Daoy (cell line): ENCODE measurements at regions not wholly inside any gene's neighbourhood (a gene's known extent, or its start where the extent isn't known, plus 50 kb on each side); places are given as distances from the start of the nearest gene placed in this dataset.

Experiments used
- DNase-seq: peaks from one replicate; pipeline ENCODE4 v3.0.0-alpha.2; 2015; ENCODE audit warnings: low read depth

DNA sequence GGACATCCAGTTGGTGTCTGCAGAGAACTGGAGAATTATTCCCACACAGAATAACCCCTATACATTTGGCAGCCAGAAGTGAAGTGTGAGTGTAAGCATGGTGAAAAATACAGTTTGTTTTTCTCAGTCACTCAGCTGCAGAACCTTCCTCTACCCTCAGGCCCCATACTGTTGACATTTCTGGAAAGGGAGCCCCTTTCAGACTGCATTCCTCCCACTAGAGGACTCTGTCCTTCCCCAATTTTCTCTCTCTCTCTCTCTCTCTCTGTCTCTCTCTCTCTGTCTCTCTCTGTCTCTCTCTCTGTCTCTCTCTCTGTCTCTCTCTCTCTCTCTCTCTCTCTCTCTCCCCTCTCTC is 86.8 kb upstream of the STEAP1B start:
- peak; percentile 80 for DNase-seq

DNA sequence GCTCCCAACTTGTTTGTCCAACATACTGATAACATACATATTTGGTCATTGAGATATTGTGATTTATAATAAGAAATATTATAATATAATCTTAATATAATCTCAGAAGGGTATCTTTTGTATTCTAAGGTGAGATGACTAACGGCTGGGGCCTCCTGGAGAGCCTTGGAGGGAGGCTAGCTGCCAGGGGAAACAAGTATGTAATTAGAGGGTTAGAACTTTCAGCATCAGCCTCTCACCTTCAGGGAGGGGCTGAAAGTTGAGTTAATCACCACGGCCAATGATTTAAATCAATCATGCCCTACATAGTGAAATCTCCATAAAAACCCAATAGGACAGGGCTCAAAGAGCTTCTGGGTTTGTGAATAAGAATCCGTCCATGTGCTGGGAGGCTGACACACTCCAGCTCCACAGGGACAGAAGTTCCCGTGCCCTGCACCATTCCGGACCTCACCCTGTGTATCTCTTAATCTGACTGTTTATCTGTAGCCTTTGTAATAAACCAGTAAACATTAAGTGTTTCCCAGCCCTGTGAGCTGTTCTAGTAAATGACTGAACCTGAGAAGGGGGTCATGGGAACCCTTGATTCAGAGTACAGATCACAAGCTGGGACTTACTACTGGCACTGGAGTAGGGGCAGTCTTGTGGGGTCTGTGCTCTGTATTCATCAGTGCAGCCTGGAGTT is 86.3 kb upstream of the STEAP1B start:
- DNase-seq = peak; percentile 82

DNA sequence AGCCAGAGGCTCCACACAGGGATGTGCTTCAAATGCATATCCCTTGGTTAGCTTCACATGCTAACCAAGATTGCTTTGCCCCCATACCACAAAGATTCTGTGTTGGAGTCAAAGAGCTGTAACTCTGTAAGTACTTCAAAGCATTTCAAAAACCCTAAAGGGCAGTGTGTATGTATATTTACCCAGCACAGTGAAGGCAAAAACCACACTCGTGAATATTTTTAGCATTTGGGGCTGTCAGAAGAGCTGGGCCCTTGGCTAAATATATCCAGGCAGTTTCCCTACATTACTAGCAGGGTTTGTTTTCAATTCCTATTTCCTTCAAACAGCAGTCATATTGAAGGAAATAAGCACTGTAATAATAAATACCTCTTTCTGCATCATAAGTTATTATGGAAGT is 84.2 kb upstream of the STEAP1B start:
- DNase-seq = no peak

DNA sequence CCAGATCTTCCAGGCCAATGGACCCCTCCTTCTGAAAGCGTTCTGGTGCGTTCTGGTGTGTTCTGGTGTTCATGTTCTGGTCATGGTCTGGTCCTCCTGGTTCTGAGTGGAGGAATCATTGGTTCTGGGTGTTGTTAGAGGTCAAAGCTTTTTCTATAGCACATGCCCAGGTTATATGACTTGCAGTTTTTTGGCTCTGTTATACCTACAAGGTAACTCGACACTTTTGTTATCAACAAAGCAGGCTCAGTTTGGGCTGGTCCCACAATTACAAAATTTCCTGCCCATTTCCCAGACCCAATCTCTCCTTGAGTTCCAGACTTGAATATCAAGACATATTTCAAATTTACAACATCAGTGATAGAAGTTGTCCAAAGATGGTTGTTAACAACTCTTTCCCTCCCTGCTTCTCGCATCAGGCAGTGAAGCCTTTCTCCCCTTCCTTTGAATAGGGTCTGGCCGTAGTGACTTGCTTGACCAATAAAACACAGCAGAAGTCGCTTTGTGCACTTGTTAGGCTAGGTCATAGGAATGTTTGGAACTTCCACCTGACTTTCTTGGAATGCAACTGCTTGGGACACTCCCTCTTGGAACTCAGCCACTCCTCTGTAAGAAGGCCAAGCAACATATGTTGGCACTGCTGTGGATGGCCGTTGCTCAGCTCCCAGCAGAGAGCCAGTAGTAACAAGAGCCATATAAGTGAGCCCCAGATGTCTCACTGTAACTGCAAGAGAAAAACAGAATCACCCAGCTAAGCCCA is 83.1 kb upstream of the STEAP1B start:
- peak; percentile 95 for DNase-seq

DNA sequence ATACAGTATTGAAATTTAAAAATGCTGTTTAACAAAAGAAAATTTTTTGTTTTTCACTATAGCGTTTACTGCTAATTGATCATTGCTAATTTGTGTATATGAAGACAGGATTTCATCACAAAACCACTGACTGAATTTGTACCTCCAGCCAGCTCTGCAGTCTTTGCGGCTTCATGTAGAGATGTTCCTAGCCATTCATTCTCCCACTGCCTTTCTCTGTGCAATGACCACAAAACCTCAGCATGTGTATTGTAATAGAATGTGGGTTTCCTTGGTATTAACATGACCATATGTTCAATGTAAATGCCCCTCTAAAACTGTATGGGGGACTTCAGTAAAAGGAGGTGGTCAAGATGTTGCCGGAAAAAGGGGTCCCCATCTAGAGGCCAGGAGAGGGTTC is 81.1 kb upstream of the STEAP1B start:
- no peak for DNase-seq

DNA sequence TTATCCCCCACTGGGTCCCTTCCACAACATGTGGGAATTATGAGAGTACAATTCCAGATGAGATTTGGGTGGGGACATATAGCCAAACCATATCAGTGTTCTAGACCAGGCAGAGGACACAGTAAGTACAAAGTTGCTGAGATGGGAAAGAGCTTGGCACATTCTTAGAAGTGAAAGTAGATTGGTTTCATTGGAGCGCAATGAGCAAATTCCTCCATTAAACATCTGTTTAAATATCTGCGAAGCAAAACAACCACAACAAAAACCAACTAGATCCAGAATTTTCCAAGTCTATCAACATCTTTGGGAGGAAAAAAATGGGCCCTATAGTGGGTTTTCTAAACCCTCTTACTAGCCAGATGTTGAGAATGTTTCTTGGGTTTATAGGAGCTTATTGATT is 80.0 kb upstream of the STEAP1B start:
- DNase-seq = no peak

DNA sequence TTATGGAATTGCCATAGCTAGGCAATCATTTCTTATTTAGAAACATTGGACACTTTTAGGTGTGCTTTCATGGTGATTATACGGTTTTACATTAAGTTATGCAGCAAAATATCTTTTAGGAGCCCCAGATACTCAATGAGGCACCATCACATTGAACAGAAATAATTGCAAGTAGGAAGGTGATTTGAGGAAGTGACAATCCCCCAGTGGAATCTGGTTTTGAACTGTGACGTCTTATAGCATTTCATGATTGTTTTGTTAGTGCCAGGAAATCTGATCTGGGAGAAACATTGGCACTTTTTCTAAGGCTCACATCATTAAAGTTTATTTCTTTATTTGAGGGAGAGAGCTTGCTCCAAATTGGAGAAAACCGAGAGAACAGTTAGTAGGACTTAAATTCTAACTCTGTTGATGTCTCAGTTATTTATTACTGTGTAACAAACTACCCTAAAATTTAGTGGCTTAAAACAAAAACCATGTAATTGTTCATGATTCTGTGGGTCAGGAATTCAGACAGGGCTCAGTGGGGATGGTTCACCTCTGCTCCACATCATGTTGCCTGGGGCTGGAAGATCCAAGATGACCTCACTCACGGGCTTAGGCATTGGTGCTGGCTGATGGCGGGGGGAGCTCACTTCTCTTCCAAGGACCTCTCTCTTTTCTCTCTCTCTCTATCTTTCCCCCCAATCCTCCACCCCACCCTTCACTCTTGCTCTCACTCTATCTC is 78.2 kb upstream of the STEAP1B start:
- DNase-seq = peak; percentile 99

DNA sequence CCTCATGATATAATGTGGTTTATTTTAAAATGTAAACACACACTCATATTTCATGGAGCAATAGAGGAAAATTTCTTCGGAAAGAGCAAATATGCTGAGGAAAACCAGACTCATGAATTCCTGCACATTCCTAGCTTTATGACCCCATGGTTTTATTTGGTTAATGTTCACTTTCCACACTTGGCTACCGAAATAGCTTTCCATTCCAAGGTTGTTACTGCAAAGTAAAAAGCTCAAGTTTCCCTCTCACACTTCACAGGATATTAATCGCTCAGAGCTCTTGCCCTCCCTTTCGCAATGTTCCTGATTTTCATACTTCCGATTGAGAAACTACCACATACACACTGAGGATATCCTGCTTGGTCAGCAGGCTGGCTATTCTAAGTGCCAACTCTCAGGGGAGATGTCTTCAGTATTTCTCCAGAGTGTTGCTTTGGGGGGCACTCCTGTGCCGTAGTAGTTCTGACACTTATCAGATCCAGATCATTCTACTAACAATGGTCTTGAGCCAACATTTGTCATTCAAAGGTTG is 77.5 kb upstream of the STEAP1B start:
- peak; percentile 95 for DNase-seq

DNA sequence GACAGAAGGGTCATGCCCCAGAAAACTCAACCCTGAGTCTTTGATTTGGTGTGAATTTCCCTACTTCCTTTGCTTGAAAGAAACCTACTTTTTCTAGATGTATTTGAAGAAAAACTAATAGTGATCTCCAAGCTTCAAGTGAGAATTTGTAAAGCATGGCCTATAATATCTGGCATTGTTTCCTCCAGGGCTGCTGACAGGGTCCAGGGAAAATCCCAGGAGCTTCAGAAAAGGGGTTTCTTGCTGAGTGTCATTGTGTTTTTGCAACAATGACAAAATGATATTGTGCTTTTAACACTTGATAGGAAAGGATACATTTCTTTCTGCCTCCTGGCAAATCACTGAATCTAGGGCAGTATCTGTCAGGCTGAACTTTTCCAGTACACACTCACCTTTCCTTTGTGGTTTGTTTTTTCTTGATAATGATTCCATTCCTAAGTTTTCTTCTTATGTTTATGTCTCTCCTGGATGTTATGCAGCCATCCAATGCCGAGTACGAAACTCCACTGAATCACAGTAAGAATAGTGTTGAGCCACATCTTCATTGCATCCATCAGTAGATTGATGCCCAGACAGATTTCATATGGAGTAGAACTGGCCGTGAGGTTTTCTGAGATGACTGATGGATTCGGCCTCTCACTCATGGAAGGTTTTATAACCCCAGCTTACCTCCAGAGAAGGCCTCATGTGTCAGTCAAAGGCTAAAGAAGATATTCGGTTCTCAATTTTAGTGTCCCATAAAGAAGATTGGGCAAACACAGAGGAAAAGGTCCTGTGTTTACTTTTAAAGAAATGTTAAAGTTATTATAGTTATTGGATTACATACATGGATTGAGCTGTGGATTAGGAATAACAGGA is 76.9 kb upstream of the STEAP1B start:
- peak; percentile 60 for DNase-seq

DNA sequence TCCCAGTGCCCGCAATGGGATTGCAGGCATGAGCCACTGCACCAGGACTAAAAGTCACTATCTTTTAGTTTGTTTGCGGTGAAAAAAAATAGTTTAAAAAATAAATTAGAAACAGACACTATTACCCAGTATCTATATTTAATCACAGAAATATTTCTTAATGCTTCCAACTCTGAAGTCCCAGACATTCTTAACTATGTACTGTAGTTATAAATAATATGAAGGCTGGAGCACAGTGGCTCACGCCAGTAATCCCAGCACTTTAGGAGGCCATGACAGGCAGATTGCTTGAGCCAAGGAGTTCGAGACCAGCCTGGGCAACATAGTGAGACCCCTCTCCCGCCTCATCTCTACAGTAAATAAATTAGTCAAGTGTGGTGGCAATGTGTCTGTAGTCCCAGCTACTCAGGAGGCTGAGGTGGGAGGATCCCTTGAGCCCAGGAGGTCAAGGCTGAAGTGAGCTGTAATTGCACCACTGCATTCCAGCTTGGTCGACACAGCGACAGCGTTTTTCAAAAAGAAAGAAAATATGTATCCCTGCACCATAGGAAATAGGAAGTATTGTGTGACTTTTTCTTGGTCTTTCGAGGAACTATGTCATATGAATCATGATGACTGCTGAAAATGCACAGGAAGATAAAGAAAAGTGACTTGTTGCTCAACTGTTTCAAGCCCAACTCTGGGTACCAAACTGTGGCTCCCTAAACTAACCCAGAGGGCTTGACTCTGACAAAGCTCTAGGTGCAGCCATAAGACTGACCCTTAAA is 74.9 kb upstream of the STEAP1B start:
- DNase-seq = no peak

DNA sequence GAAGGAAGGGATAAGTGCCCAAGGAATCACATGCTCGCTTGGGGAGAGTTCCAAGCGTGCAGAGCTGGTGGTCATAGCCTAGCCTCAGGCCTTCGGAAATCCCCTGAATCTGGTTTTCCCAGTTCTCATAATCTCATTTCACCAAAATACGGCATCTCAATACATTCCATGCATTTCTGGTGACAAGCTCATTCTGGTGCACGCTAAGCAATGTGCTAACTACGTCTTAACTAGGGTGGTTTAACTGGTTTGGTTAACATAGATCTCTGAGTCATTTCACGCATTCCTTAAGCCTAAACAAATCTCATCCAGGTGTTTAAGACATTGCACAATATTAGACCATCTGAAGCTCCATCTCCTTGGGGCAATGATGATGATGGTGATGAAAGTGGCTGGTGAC is 72.9 kb upstream of the STEAP1B start:
- peak; percentile 97 for DNase-seq

DNA sequence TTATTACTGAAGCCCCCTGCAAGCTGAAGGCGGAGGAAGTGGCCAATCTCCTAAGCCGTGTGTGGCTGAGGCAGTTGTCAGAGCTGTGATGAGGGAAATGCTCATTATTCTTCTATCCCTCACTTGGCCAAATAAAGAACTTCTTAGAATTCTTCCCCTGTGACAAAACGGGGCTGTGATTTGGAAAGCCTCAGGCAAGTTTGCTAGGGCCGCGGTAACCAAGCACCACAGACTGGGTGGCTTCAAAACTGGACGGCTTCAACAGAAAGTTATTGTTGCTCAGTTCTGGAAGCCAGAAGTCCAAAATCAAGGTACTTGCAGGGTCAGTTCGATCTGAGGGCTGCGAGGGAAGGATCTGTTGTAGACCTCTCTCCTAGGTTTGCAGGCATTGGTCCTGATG is 72.3 kb upstream of the STEAP1B start:
- peak; percentile 81 for DNase-seq

DNA sequence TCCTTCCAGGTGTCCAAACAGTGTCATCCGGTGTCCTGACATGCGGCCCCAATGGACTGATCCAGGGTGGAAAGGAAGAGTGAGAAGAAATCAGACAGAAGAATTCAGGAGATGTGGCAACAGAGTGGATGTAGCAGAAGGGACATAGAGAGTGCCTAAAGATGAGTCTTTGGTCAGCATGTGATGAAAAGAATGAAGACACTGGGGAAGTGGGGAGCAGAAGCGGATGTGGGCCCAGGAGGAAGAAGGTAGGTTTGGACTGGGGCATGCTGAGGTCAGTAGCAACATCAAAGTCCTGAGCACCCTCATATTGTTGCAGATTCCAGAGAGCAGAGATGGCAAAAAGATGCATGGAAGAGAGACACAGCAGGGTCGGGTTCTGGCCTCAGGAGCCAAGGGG is 71.8 kb upstream of the STEAP1B start:
- no peak for DNase-seq

DNA sequence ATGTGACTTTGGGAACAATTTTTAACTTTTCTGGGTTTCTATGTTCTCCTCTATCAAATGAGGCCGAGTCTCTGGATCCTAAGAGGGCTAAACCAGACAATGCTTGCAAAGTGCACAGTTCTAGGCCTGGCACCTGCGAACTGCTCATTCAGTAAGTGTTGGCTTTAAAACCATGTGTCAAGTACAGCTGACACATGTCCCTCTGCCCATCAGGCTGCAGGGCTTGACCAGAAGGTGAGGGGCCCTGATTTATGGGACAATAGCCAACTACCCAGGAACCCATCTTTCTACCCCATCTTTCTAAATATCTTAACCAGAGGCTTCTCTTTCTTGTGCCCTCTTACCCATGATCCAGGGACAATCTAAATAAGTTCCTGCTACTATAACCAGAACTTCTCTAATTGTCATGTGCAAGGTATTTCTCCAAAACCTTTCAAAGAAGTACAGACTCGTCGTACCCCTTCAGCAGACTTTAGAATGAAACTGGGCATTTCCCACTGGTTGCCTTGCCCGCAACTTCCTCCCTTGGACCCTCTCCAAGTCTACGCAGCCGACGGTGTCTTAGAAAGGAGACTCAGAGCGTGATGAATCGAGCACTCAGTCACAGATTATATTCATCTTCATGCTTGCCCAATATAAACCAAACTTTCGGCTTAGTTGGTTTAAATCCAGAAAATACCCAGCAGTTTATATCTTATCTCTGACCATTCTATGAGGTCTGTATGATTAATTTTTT is 69.8 kb upstream of the STEAP1B start:
- DNase-seq = peak; percentile 98

DNA sequence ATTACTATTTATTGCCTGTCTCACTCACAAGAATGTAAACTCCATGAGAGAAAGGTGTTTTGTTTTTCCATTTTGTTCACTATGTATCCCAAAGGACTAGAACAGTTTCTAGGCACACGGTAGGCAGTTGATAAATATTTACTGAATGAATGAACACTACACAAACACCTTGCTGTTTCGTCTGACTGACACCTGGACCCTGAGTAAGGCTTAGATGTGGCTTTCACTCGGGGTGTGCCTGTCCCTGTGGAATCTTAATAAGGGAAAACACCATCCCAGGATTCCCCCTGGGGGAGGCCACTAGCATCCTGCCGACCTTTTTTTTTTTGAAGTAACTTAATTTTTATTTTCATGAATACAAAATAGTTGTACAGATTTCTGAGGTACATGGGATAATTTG is 66.6 kb upstream of the STEAP1B start:
- DNase-seq = peak; percentile 60

DNA sequence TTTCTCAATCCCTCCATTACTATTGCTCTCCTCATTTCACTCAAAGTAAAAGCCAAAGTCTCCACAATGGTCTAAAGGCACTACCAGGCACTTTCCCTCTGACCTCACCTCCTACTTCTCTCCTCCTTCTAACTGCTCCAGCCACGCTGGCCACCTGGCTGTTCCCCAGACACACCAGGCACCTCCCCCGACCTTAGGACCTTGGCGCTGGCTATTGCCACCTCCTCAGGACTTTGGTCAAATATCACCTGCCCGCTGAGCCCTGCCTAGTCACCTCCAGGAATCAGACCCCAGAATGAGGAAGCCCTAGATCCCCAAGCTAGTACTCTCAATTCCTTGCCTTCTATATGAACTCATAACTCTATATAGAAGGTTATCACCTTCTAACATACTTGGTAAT is 66.2 kb upstream of the STEAP1B start:
- DNase-seq = peak; percentile 51

DNA sequence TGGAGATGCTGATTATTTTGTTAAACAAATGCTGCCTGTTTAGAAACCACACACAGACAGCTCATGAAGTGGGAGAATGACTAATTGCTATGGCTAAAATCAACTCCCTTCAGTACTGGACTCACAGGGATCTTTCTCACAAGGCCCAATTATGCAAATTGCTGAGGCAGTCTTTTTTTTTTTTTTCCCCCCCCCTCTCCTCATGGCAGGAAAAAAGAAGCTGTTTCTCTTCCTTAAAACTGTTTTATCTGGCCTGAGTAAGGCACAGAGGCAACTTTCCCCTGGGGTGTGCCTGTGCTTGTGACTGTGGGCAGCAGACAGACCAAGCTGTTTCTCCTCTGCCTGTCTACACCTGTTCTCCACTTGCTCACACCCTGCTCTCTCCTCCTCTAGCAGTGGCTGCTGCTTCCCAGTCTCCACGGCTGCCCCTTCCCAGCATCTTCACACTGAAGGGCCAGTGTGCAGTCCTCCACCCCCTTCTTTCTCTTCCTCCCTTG is 65.4 kb upstream of the STEAP1B start:
- peak; percentile 93 for DNase-seq

DNA sequence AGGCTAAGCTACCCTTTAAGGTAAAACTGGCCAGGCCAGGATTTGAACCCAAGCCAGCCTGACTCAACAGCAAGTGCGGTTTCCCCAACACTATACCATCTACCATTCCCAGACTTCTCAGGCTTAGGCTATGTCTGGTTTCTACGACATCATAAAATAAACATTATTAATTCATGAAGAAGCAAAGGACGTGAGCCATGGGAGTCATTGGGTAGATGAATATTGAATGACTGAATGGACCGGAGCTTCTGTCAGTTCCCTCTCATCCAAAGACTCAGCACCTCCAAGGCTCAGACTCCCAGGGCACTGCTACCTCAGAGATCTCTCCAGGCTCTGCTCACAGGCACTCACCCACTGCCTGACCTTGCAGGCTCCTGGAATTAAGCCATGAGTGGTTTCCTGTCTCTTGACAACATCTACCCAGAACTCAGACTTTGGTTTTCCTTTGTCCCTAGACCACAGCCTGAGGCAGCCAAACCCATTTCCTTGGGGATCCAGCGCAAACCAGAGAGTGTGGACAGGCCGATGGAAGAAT is 64.6 kb upstream of the STEAP1B start:
- DNase-seq = peak; percentile 99

DNA sequence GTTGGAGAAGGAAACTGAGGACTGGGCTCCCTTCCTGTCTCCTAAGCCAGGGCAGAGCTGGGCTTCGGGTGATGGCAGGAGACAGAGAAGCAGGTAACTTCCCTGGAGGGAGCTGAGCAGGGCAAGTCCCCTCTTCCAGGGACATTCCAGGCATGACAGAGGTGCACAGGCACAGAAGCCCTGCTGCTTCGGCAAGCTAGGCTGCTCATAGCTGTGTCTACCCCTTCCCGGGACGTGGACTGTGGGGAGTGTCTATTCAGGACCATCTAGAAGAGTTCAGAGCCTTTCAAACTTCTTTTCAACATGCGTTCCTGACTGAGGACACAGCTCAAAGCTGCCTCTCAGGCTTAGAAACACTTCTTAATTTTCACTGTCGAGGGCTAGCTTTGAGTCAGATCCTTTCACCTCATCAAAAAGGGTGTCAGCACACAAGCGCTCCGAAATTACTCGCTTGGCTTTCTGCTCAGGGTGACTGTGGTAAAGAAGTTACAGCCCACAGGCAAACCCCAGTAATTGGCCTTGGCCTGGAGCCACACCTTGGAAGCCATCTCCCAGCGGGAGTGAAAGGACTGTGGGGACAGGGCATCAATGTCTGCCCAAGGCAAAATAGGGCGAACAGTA is 63.7 kb upstream of the STEAP1B start:
- DNase-seq = peak; percentile 98
